H1 (cell line): ENCODE measurements at regions not wholly inside any gene's neighbourhood (a gene's known extent, or its start where the extent isn't known, plus 50 kb on each side); places are given as distances from the start of the nearest gene placed in this dataset.
A peak's percentile ranks its signal among the peaks of the same experiment; 100 is the strongest.

Source experiments
- CTCF ChIA-PET: fragments of 300-600 bp; sonication (Branson Sonifier 250); formaldehyde crosslinking; loops from one replicate; lab custom pipeline; 2021; ENCODE audit not compliant: partially characterized antibody; lab: Charles Lee
- POLR2A ChIA-PET: fragments of 300-600 bp; sonication (Branson Sonifier 250); formaldehyde crosslinking; loops from one replicate; lab custom pipeline; 2021; ENCODE audit warnings: inconsistent platforms; ENCODE audit not compliant: partially characterized antibody; lab: Charles Lee
- DNase-seq, 2 experiments: peaks; one replicate each; pipeline versions ENCODE4 v3.0.0 to v3.0.0-alpha.2; 2010 to 2022; ENCODE audit warnings: low spot score in 2 of 2, low read depth in 1 of 2, mixed read lengths in 1 of 2
- FAIRE-seq: peaks from 2 replicates; lab custom pipeline; 2011; peaks lifted over from hg19 to GRCh38; lab: Jason Lieb, UNC
- H2AFZ ChIP-seq: 2 replicates; pipeline ENCODE4 v1.8.1; 2012; ENCODE audit warnings: low read length, inconsistent platforms
- H2AK5ac ChIP-seq: 2 replicates; pipeline ENCODE4 v1.6.1; 2013; ENCODE audit warnings: low read depth, low read length
- H2BK120ac ChIP-seq: replicated peaks from 2 replicates; pipeline ENCODE3; 2013; ENCODE audit warnings: low read depth, low read length, inconsistent platforms
- H2BK12ac ChIP-seq: 2 replicates; pipeline ENCODE4 v1.6.1; 2013; ENCODE audit warnings: low read depth, low read length
- H2BK15ac ChIP-seq: 2 replicates; pipeline ENCODE4 v1.6.1; 2013; ENCODE audit warnings: low read length
- H2BK20ac ChIP-seq: 2 replicates; pipeline ENCODE4 v1.6.1; 2013; ENCODE audit warnings: low read length
- H2BK5ac ChIP-seq: 2 replicates; pipeline ENCODE4 v1.6.1; 2013; ENCODE audit warnings: low read depth, low read length
- H3K14ac ChIP-seq: 2 replicates; pipeline ENCODE4 v1.6.1; 2013; ENCODE audit warnings: inconsistent platforms; ENCODE audit not compliant: insufficient read length
- H3K18ac ChIP-seq: 2 replicates; pipeline ENCODE4 v1.6.1; 2013; ENCODE audit warnings: low read length; ENCODE audit errors: extremely low read depth
- H3K23ac ChIP-seq: 2 replicates; pipeline ENCODE4 v1.6.1; 2013; ENCODE audit warnings: inconsistent platforms; ENCODE audit not compliant: insufficient read length
- H3K23me2 ChIP-seq: 2 replicates; pipeline ENCODE4 v1.6.1; 2013; ENCODE audit warnings: low read depth, low read length
- H3K27ac ChIP-seq: 2 replicates; pipeline ENCODE4 v1.6.1; 2011; ENCODE audit warnings: low read depth, low read length, inconsistent platforms
- H3K27me3 ChIP-seq, 4 experiments: replicated peaks in 1 of 4; 1 replicate in 1 of 4; 2 replicates in 3 of 4; pipeline versions ENCODE4 v1.6.1 to v1.8.1; 2011 to 2013; ENCODE audit warnings: low read length in 3 of 4, mild to moderate bottlenecking in 3 of 4, inconsistent platforms in 2 of 4, mixed read lengths in 2 of 4, moderate library complexity in 1 of 4; ENCODE audit not compliant: control insufficient read depth in 3 of 4, insufficient read depth in 3 of 4; ENCODE audit errors: extremely low read depth in 1 of 4
- H3K36me3 ChIP-seq, 4 experiments: 2 replicates each; pipeline versions ENCODE4 v1.6.1 to v1.8.1; 2011 to 2013; ENCODE audit warnings: mild to moderate bottlenecking in 4 of 4, low read length in 3 of 4, moderate library complexity in 2 of 4, control low read depth in 1 of 4, inconsistent platforms in 1 of 4; ENCODE audit not compliant: insufficient read depth in 4 of 4, control insufficient read depth in 2 of 4
- H3K4ac ChIP-seq: replicated peaks from 2 replicates; pipeline ENCODE3; 2013; ENCODE audit warnings: low read length, low read depth, mixed read lengths, inconsistent platforms; ENCODE audit not compliant: insufficient read length
- H3K4me1 ChIP-seq, 4 experiments: replicated peaks in 1 of 4; 1 replicate in 1 of 4; 2 replicates in 3 of 4; pipeline versions ENCODE4 v1.6.1 to v1.8.1; 2011 to 2013; ENCODE audit warnings: low read length in 3 of 4, inconsistent platforms in 2 of 4, mixed read lengths in 1 of 4; ENCODE audit not compliant: insufficient read depth in 4 of 4, control insufficient read depth in 3 of 4
- H3K4me2 ChIP-seq, 2 experiments: 2 replicates each; pipeline versions ENCODE4 v1.6.1 to v1.8.1; 2011 to 2013; ENCODE audit warnings: low read depth in 2 of 2, low read length in 2 of 2, control low read depth in 1 of 2, inconsistent platforms in 1 of 2, mild to moderate bottlenecking in 1 of 2; ENCODE audit not compliant: insufficient read depth in 1 of 2
- H3K4me3 ChIP-seq, 4 experiments: fragments of 200-600, 300-600 bp in 1 of 4; sonication (generic), shearing (Covaris generic), sonication (Bioruptor Twin) in 1 of 4; 2 replicates each; pipeline versions ENCODE4 v1.5.1 to v1.8.1; 2011 to 2016; ENCODE audit warnings: low read length in 4 of 4, low read depth in 3 of 4, control low read depth in 2 of 4, inconsistent platforms in 2 of 4, mild to moderate bottlenecking in 2 of 4, mixed read lengths in 1 of 4, moderate library complexity in 1 of 4; ENCODE audit not compliant: insufficient read depth in 2 of 4; ENCODE audit errors: extremely low read depth in 1 of 4
- H3K56ac ChIP-seq: replicated peaks from 2 replicates; pipeline ENCODE3; 2013; ENCODE audit warnings: low read depth, mild to moderate bottlenecking, mixed read lengths, low read length, inconsistent platforms; ENCODE audit not compliant: insufficient read length
- H3K79me1 ChIP-seq: 2 replicates; pipeline ENCODE4 v1.6.1; 2013; ENCODE audit warnings: low read depth, low read length, control low read depth
- H3K79me2 ChIP-seq, 2 experiments: 2 replicates each; pipeline versions ENCODE4 v1.6.1 to v1.8.1; 2012 to 2013; ENCODE audit warnings: low read length in 2 of 2, mild to moderate bottlenecking in 2 of 2, inconsistent platforms in 1 of 2; ENCODE audit not compliant: insufficient read depth in 2 of 2, control insufficient read depth in 1 of 2
- H3K9ac ChIP-seq, 4 experiments: replicated peaks in 1 of 4; 1 replicate in 1 of 4; 2 replicates in 3 of 4; pipeline versions ENCODE4 v1.6.1 to v1.8.1; 2011 to 2013; ENCODE audit warnings: low read depth in 3 of 4, low read length in 3 of 4, control low read depth in 2 of 4, mild to moderate bottlenecking in 2 of 4, moderate library complexity in 2 of 4, inconsistent platforms in 1 of 4; ENCODE audit errors: extremely low read depth in 1 of 4
- H3K9me3 ChIP-seq, 2 experiments: 2 replicates each; pipeline versions ENCODE4 v1.6.1 to v1.8.1; 2012 to 2013; ENCODE audit warnings: mild to moderate bottlenecking in 2 of 2, moderate library complexity in 2 of 2, control low read depth in 1 of 2, inconsistent platforms in 1 of 2, low read depth in 1 of 2, low read length in 1 of 2, mixed read lengths in 1 of 2; ENCODE audit not compliant: insufficient read depth in 2 of 2
- H4K20me1 ChIP-seq, 2 experiments: replicated peaks in 1 of 2; 2 replicates each; pipeline versions ENCODE3 to v1.8.1; 2011 to 2013; ENCODE audit warnings: inconsistent platforms in 2 of 2, low read length in 2 of 2, mild to moderate bottlenecking in 1 of 2; ENCODE audit not compliant: insufficient read depth in 2 of 2, control insufficient read depth in 1 of 2
- H4K5ac ChIP-seq: 2 replicates; pipeline ENCODE4 v1.6.1; 2013; ENCODE audit warnings: low read length, low read depth, mixed read lengths, inconsistent platforms; ENCODE audit not compliant: insufficient read length
- H4K8ac ChIP-seq: 2 replicates; pipeline ENCODE4 v1.8.0; 2013; ENCODE audit warnings: mild to moderate bottlenecking, moderate library complexity, low read length, inconsistent platforms; ENCODE audit not compliant: insufficient read depth; ENCODE audit errors: extremely low read depth
- H4K91ac ChIP-seq: replicated peaks from 2 replicates; pipeline ENCODE3; 2013; ENCODE audit warnings: low read length, mixed read lengths, inconsistent platforms; ENCODE audit not compliant: insufficient read length
- BACH1 ChIP-seq: IDR thresholded peaks from 2 replicates; pipeline ENCODE4 v1.6.1; 2012; ENCODE audit warnings: low read length, improper control_type of control experiment
- CEBPB ChIP-seq: IDR thresholded peaks from 2 replicates; pipeline ENCODE4 v1.6.1; 2012; ENCODE audit warnings: low read depth, low read length
- CHD2 ChIP-seq: IDR thresholded peaks from 2 replicates; pipeline ENCODE4 v1.6.1; 2012; ENCODE audit warnings: low read length, improper control_type of control experiment
- EP300 ChIP-seq, 2 experiments: IDR thresholded peaks; 1 replicate in 1 of 2; 2 replicates in 1 of 2; pipeline ENCODE4 v1.6.1; 2011 to 2012; ENCODE audit warnings: low read depth in 2 of 2, low read length in 2 of 2, mild to moderate bottlenecking in 2 of 2, borderline replicate concordance in 1 of 2, inconsistent platforms in 1 of 2, moderate library complexity in 1 of 2
- GTF2F1 ChIP-seq: IDR thresholded peaks from 2 replicates; pipeline ENCODE4 v1.6.1; 2012; ENCODE audit warnings: low read depth, low read length, improper control_type of control experiment, borderline replicate concordance
- HDAC2 ChIP-seq, 2 experiments: fragments of 300-600 bp in 1 of 2; sonication (generic) in 1 of 2; IDR thresholded peaks; 2 replicates each; pipeline ENCODE4 v1.6.1; 2011 to 2012; ENCODE audit warnings: low read depth in 2 of 2, low read length in 2 of 2, mild to moderate bottlenecking in 2 of 2, moderate library complexity in 2 of 2, borderline replicate concordance in 1 of 2, inconsistent platforms in 1 of 2
- KDM4A ChIP-seq: IDR thresholded peaks from one replicate; pipeline ENCODE4 v1.7.1; 2012; ENCODE audit warnings: low read depth, mild to moderate bottlenecking, moderate library complexity, low read length, inconsistent platforms; ENCODE audit not compliant: severe bottlenecking
- MAFK ChIP-seq: IDR thresholded peaks from 2 replicates; pipeline ENCODE4 v1.6.1; 2012; ENCODE audit warnings: low read depth, mild to moderate bottlenecking, improper control_type of control experiment, low read length
- NRF1 ChIP-seq: IDR thresholded peaks from 2 replicates; pipeline ENCODE4 v1.6.1; 2011; ENCODE audit warnings: mild to moderate bottlenecking, low read depth, low read length, improper control_type of control experiment
- POU5F1 ChIP-seq: IDR thresholded peaks from 2 replicates; pipeline ENCODE4 v1.6.1; 2011; ENCODE audit warnings: low read depth, mild to moderate bottlenecking, low read length, moderate library complexity
- SIRT6 ChIP-seq: IDR thresholded peaks from one replicate; pipeline ENCODE4 v1.7.1; 2012; ENCODE audit warnings: low read length, inconsistent platforms
- SIX5 ChIP-seq: IDR thresholded peaks from 2 replicates; pipeline ENCODE4 v1.6.1; 2011; ENCODE audit warnings: mild to moderate bottlenecking, low read depth, low read length
- SRF ChIP-seq: IDR thresholded peaks from 2 replicates; pipeline ENCODE4 v1.6.1; 2011; ENCODE audit warnings: mild to moderate bottlenecking, low read depth, low read length, moderate library complexity
- ZNF274 ChIP-seq: IDR thresholded peaks from 2 replicates; pipeline ENCODE4 v1.7.0; 2012; ENCODE audit warnings: low read length, borderline replicate concordance; ENCODE audit errors: extremely low read depth
- WGBS, 2 experiments: shearing (Covaris generic) in 1 of 2; methylation state at CpG; one replicate each; pipeline versions ENCODE4 v1.1.6 to v1.1.7; 2013 to 2015; ENCODE audit warnings: low lambda C conversion rate in 2 of 2, mixed read lengths in 2 of 2, inconsistent platforms in 1 of 2, low coverage in 1 of 2, missing lambda C conversion rate in 1 of 2; ENCODE audit not compliant: insufficient replicate concordance in 2 of 2, insufficient coverage in 1 of 2, insufficient read length in 1 of 2; ENCODE audit errors: extremely low coverage in 1 of 2, missing lambda C conversion rate in 1 of 2; 5-methylcytosine and 5-hydroxymethylcytosine counted together

DNA sequence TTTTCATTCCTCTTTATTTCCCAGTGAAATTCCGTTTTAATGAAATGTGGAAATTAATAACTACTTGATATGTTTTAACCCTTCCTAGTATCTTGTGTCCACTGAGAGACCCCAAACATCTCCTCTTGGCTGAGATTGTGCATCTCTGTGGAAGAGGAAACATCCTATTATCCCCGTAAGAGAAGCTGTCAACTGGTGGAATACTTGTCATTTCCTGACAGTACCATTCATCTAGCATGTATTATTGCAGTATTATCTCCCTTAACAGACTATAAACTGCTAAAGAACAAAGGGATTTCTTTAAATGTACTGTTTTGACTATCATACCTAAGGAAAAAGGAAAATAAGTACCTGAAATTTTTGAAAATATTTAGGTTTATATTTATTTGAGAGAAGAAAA, 277.3 kb upstream of the SLC7A11 start:
- Histone ChIP-seq H4K91ac (no peak overlapping the region), H3K56ac (no peak overlapping the region), H2BK12ac (no peak overlapping the region), H2AFZ (no peak overlapping the region), H3K4me1 (no peaks in the 10 kb centered on the region), H3K14ac (no peak overlapping the region), H3K23me2 (no peaks in the 10 kb centered on the region), H3K4me3 (no peak overlapping the region), H2BK20ac (no peak overlapping the region), H3K4ac (no peak overlapping the region), H2BK120ac (no peak overlapping the region), H4K20me1 (no peaks in the 10 kb centered on the region), H3K36me3 (no peaks in the 10 kb centered on the region), H3K9ac (peak overlapping the region in 1 of 4 experiments; percentile 34; a peak in 1 of 7 replicates), H3K79me1 (no peaks in the 10 kb centered on the region), H3K23ac (no peak overlapping the region), H2BK15ac (no peak overlapping the region), H4K8ac (no peak overlapping the region), H3K27me3 (peaks cover 0 to 1% (median 0%) of the 10 kb centered on the region in 4 experiments; a peak in 1 of 7 replicates), H3K4me2 (no peak overlapping the region), H3K18ac (no peak overlapping the region), H3K79me2 (no peaks in the 10 kb centered on the region), H2AK5ac (no peak overlapping the region), H2BK5ac (no peak overlapping the region), H3K9me3 (no peaks in the 10 kb centered on the region), H3K27ac (no peak overlapping the region), H4K5ac (no peak overlapping the region)
- TF ChIP-seq GTF2F1 (no peak), SRF (no peak), HDAC2 (IDR thresholded peaks at IDR 0.05; ENCODE audit: borderline replicate concordance in 1 of 2, low read depth in 2 of 2, low read length in 2 of 2) (no peak), MAFK (no peak), NRF1 (no peak), SIX5 (no peak), POU5F1 (no peak), SIRT6 (no peak), CHD2 (no peak), CEBPB (no peak), ZNF274 (no peak), EP300 (IDR thresholded peaks at IDR 0.05; ENCODE audit: borderline replicate concordance in 1 of 2, low read depth in 2 of 2, low read length in 2 of 2) (no peak), KDM4A (no peak), BACH1 (no peak)
- POLR2A ChIA-PET: no interaction called here
- DNase-seq (no peak), FAIRE-seq (no peak)
- WGBS, 2 experiments: 32% methylated on average over 2 of the region's 2 CpGs; no CpG with 5 or more reads in 1 of the 2 experiments
- CTCF ChIA-PET: interaction anchor here (1.0 to 1.5 kb wide), 2 partner anchors 87 to 483 kb away, joined by 3 read pairs; no protein-coding TSS in a partner anchor
